IMR-90 (cell line): ENCODE measurements at regions not wholly inside any gene's neighbourhood (a gene's known extent, or its start where the extent isn't known, plus 50 kb on each side); places are given as distances from the start of the nearest gene placed in this dataset.

ENCODE experiments used
- BHLHE40 ChIP-seq: fragments of 150-350 bp; IDR thresholded peaks from 2 replicates; pipeline ENCODE4 v1.6.1; 2016; ENCODE audit warnings: mild to moderate bottlenecking, low read depth, low read length
- CTCF ChIP-seq: conservative IDR thresholded peaks from 2 replicates; pipeline ENCODE4 v1.5.1; 2012; ENCODE audit warnings: mild to moderate bottlenecking, low read depth, low read length, improper control_type of control experiment
- MAFK ChIP-seq: IDR thresholded peaks from 2 replicates; pipeline ENCODE4 v1.6.1; 2012; ENCODE audit warnings: low read depth, low read length, improper control_type of control experiment
- MXI1 ChIP-seq: IDR thresholded peaks from 2 replicates; pipeline ENCODE4 v1.6.1; 2012; ENCODE audit warnings: low read depth, mild to moderate bottlenecking, low read length, moderate library complexity, borderline replicate concordance
- NFE2L2 ChIP-seq: fragments of 150-350 bp; IDR thresholded peaks from 2 replicates; pipeline ENCODE4 v1.6.1; 2016; ENCODE audit warnings: low read depth, mild to moderate bottlenecking, low read length
- POLR2A ChIP-seq: IDR thresholded peaks from 2 replicates; pipeline ENCODE4 v1.6.1; 2012; ENCODE audit warnings: mild to moderate bottlenecking, low read depth, low read length
- RFX5 ChIP-seq: IDR thresholded peaks from 2 replicates; pipeline ENCODE4 v1.8.0; 2012; ENCODE audit warnings: low read depth, mild to moderate bottlenecking, low read length, moderate library complexity
- SMC3 ChIP-seq: fragments of 150-350 bp; IDR thresholded peaks from 2 replicates; pipeline ENCODE4 v1.6.1; 2016; ENCODE audit warnings: low read depth, mild to moderate bottlenecking, antibody characterized with exemption, low read length, moderate library complexity
- TF ChIP-seq, protein P1 (sequence below): fragments of 150-350 bp; IDR thresholded peaks from 2 replicates; pipeline ENCODE4 v1.6.1; 2017; ENCODE audit warnings: mild to moderate bottlenecking, antibody characterized with exemption, low read length, low read depth

DNA sequence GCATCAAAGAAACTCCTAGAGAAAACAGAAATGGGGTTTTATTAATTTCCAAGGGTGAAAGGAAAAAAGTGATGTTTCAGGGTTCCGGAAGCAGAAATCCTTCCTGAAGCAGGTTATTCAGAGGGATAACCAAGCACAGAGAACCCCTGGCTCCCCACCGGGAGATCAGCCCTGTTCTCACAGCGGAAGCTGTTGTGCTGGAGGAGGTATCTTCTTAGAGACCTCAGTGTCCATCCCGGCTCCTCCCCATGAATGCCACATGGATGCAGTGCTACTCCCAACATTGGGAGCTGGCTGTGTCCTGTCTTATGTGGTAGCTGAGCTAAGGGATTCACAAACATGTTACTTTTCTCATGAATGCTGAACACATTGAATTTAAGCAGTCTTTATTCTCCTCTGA is 80.9 kb upstream of the IRX2 start:
- no peak for TF ChIP-seq BHLHE40
- TF ChIP-seq SMC3: no peak
- TF ChIP-seq RFX5: no peak
- no peak for TF ChIP-seq POLR2A
- no peak for TF ChIP-seq CTCF
- TF ChIP-seq, protein P1, sequence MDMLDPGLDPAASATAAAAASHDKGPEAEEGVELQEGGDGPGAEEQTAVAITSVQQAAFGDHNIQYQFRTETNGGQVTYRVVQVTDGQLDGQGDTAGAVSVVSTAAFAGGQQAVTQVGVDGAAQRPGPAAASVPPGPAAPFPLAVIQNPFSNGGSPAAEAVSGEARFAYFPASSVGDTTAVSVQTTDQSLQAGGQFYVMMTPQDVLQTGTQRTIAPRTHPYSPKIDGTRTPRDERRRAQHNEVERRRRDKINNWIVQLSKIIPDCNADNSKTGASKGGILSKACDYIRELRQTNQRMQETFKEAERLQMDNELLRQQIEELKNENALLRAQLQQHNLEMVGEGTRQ: no peak
- no peak for TF ChIP-seq MXI1
- TF ChIP-seq MAFK: no peak
- TF ChIP-seq NFE2L2: no peak
